ENCODE measurements at regions not wholly inside any gene's neighbourhood (a gene's known extent, or its start where the extent isn't known, plus 50 kb on each side); places are given as distances from the start of the nearest gene placed in this dataset.

GRCh38 chr11:116394022-116394421, 378.8 kb downstream of the BUD13 start:
- H3K27ac ChIP-seq: no peak overlapping the region
- no peak for TF ChIP-seq POLR2A (IDR thresholded peaks at IDR 0.05)
- TF ChIP-seq CTCF (IDR thresholded peaks at IDR 0.05): no peak
- intact Hi-C loops (cut with DNase I): no loop called here

GRCh38 chr11:116390963-116391362, 381.8 kb downstream of the BUD13 start:
- peaks cover 4% of the 10 kb centered on the region for H3K27me3 ChIP-seq
- no peak overlapping the region for H3K4me3 ChIP-seq
- no peak for DNase-seq
- intact Hi-C loops (cut with DNase I): no loop called here
- no peaks in the 10 kb centered on the region for H3K4me1 ChIP-seq (replicated peaks in 1 of 2)
- TF ChIP-seq CTCF (IDR thresholded peaks at IDR 0.05) (no peak), POLR2A (IDR thresholded peaks at IDR 0.05) (no peak)
- whole genome bisulfite sequencing, 4 donors: 54 to 82% (median 64%) methylated on average over 3 of the region's 3 CpGs
- H3K9me3 ChIP-seq (replicated peaks in 1 of 3): no peaks in the 10 kb centered on the region
- no peak overlapping the region for H3K27ac ChIP-seq
- no peaks in the 10 kb centered on the region for H3K36me3 ChIP-seq (replicated peaks in 1 of 2)

More at GRCh38 chr11:116394022-116394421, 378.8 kb downstream of the BUD13 start:
- Histone ChIP-seq H3K4me3 (no peak overlapping the region), H3K27me3 (peaks cover 4% of the 10 kb centered on the region), H3K9me3 (replicated peaks in 1 of 3) (no peaks in the 10 kb centered on the region), H3K36me3 (replicated peaks in 1 of 2) (no peaks in the 10 kb centered on the region), H3K4me1 (replicated peaks in 1 of 2) (no peaks in the 10 kb centered on the region)
- no peak for DNase-seq
- 58 to 68% (median 59%) methylated on average over 3 of the region's 3 CpGs; no CpG with 5 or more reads in 1 of the 4 donors for WGBS, 4 donors

GRCh38 chr11:116388146-116388545, 384.6 kb downstream of the BUD13 start:
- intact Hi-C loops (cut with DNase I): no loop called here
- 82 to 90% (median 88%) methylated on average over 1 of the region's 1 CpG for WGBS, 4 donors
- H3K27ac ChIP-seq: no peak overlapping the region
- no peak for TF ChIP-seq POLR2A (IDR thresholded peaks at IDR 0.05)
- TF ChIP-seq CTCF (IDR thresholded peaks at IDR 0.05): no peak
- no peaks in the 10 kb centered on the region for H3K4me1 ChIP-seq (replicated peaks in 1 of 2)
- H3K4me3 ChIP-seq: no peak overlapping the region
- no peak for DNase-seq
- H3K27me3 ChIP-seq: peaks cover 4% of the 10 kb centered on the region
- no peaks in the 10 kb centered on the region for H3K36me3 ChIP-seq (replicated peaks in 1 of 2)
- no peaks in the 10 kb centered on the region for H3K9me3 ChIP-seq (replicated peaks in 1 of 3)

DNA sequence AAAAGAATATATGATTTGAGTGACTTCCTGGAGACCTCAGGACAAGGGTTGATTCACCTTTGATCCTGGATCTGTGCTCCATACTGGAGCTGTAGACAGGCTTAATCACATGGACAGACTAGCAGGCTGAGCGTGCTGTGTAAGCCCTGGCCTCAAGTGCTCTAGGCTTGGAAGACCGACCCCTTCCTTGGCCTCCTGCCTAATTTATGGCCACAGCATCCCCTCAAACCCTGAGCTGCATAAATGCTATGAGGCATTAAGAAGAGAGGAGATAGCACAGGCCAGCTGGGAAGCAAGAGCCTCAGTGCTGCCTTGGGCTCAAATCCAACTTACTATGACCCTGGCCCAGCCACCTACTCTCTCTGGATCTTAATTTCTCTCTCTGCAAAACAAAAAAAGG, 385.1 kb downstream of the BUD13 start:
- WGBS, 4 donors: 34 to 54% (median 50%) methylated on average over 2 of the region's 2 CpGs
- intact Hi-C loops (cut with DNase I): no loop called here
- TF ChIP-seq POLR2A (IDR thresholded peaks at IDR 0.05) (no peak), CTCF (IDR thresholded peaks at IDR 0.05) (no peak)
- H3K4me3 ChIP-seq: no peak overlapping the region
- H3K27me3 ChIP-seq: peaks cover 2% of the 10 kb centered on the region
- H3K4me1 ChIP-seq (replicated peaks in 1 of 2): no peaks in the 10 kb centered on the region
- DNase-seq: no peak
- H3K27ac ChIP-seq: no peak overlapping the region
- H3K9me3 ChIP-seq (replicated peaks in 1 of 3): no peaks in the 10 kb centered on the region
- no peaks in the 10 kb centered on the region for H3K36me3 ChIP-seq (replicated peaks in 1 of 2)
